Esophagus (tissue), 2 donors: ENCODE measurements at regions not wholly inside any gene's neighbourhood (a gene's known extent, or its start where the extent isn't known, plus 50 kb on each side); places are given as distances from the start of the nearest gene placed in this dataset.
A peak's percentile ranks its signal among the peaks of the same experiment; 100 is the strongest.
"Not testable (repeated sequence)": the region's sequence is repeated elsewhere in the genome, so short reads cannot be mapped to it uniquely, and the experiment has no call there.

Experiments used
- H3K27ac ChIP-seq, 2 donors: one replicate each; pipeline ENCODE4 v1.5.1; 2013; ENCODE audit warnings: low read depth in 2 of 2, mild to moderate bottlenecking in 2 of 2, inconsistent platforms in 1 of 2, low read length in 1 of 2, moderate library complexity in 1 of 2
- H3K27me3 ChIP-seq, 2 donors: one replicate each; pipeline ENCODE4 v1.6.1; 2013; ENCODE audit warnings: low read length in 2 of 2, control low read depth in 1 of 2, mild to moderate bottlenecking in 1 of 2; ENCODE audit not compliant: insufficient read depth in 2 of 2, control insufficient read depth in 1 of 2
- H3K36me3 ChIP-seq, 2 donors: one replicate each; pipeline ENCODE4 v1.6.1; 2013; ENCODE audit warnings: low read length in 1 of 2; ENCODE audit not compliant: control insufficient read depth in 2 of 2, insufficient read depth in 2 of 2
- H3K4me1 ChIP-seq, 2 donors: one replicate each; pipeline ENCODE4 v1.6.1; 2013; ENCODE audit warnings: low read length in 1 of 2; ENCODE audit not compliant: control insufficient read depth in 2 of 2, insufficient read depth in 2 of 2
- H3K4me3 ChIP-seq, 2 donors: one replicate each; pipeline ENCODE4 v1.5.1; 2013; ENCODE audit warnings: low read length in 2 of 2, mild to moderate bottlenecking in 2 of 2, low read depth in 1 of 2, moderate library complexity in 1 of 2
- H3K9me3 ChIP-seq, 2 donors: one replicate each; pipeline ENCODE4 v1.6.1; 2013; ENCODE audit warnings: mild to moderate bottlenecking in 2 of 2, low read depth in 1 of 2, low read length in 1 of 2, moderate library complexity in 1 of 2; ENCODE audit not compliant: control insufficient read depth in 2 of 2, insufficient read depth in 1 of 2
- WGBS, 2 donors: extraction: QIAGEN DNeasy Blood & Tissue Kit; methylation state at CpG; one replicate each; pipeline ENCODE4 v1.1.7; 2013; 5-methylcytosine and 5-hydroxymethylcytosine counted together
- donor health status: healthy with polysubstance abuse.
- donor health status: Bipolar disorder and iron deficiency.

DNA sequence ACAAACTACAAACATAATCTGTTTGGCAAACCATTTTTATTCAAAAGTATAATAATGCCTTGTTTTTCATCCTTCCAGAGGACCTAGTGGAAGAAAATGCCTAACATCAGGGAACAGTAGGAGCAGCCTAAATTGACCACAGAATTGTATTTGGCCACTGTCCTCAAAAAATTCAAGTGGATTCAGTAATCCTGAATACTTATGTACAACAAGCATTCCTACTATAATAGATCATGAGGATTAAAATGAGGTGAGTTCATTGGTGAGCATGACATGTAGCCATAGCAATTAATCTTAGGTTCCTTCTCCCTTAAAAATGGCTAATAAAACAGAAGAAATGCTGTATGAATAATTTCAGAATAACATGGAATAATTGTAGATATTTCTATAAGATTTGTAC, 209.3 kb downstream of the DAD1 start:
- no peaks in the 10 kb centered on the region for H3K9me3 ChIP-seq
- no peak overlapping the region for H3K4me3 ChIP-seq
- no peaks in the 10 kb centered on the region for H3K27me3 ChIP-seq
- no peaks in the 10 kb centered on the region for H3K36me3 ChIP-seq
- no peak overlapping the region for H3K27ac ChIP-seq
- H3K4me1 ChIP-seq = no peaks in the 10 kb centered on the region

DNA sequence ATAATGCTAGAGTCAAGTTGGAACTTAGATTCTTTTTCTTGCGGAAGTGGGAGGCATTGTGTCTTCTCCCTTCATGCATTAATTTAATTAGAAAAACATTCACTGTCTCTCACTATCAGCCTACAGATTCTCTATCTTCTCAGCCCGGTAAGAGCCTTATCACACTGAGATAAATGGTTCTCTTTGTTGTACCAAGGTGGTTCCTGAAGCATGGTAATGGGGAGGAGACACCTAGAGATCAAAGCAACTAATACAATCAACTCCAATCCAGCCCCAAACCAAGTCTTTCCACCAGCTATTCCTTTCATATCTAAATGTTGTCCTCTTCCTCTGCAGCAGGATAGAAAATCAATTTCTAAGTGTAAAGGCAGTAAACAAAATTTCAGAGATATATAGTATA, 210.8 kb downstream of the DAD1 start:
- H3K4me3 ChIP-seq = no peak overlapping the region
- H3K4me1 ChIP-seq = no peaks in the 10 kb centered on the region
- 61 to 68% methylated on average over 2 of the region's 2 CpGs for WGBS, 2 donors
- H3K9me3 ChIP-seq = no peaks in the 10 kb centered on the region
- H3K36me3 ChIP-seq = no peaks in the 10 kb centered on the region
- no peaks in the 10 kb centered on the region for H3K27me3 ChIP-seq
- no peak overlapping the region for H3K27ac ChIP-seq

GRCh38 chr14:22375321-22375930, 213.6 kb downstream of the DAD1 start:
- WGBS, 2 donors = 3 to 10% methylated on average over 2 of the region's 2 CpGs
- Histone ChIP-seq H3K4me3 (no peak overlapping the region), H3K9me3 (no peaks in the 10 kb centered on the region), H3K36me3 (no peaks in the 10 kb centered on the region), H3K4me1 (no peaks in the 10 kb centered on the region), H3K27me3 (no peaks in the 10 kb centered on the region), H3K27ac (no peak overlapping the region)

DNA sequence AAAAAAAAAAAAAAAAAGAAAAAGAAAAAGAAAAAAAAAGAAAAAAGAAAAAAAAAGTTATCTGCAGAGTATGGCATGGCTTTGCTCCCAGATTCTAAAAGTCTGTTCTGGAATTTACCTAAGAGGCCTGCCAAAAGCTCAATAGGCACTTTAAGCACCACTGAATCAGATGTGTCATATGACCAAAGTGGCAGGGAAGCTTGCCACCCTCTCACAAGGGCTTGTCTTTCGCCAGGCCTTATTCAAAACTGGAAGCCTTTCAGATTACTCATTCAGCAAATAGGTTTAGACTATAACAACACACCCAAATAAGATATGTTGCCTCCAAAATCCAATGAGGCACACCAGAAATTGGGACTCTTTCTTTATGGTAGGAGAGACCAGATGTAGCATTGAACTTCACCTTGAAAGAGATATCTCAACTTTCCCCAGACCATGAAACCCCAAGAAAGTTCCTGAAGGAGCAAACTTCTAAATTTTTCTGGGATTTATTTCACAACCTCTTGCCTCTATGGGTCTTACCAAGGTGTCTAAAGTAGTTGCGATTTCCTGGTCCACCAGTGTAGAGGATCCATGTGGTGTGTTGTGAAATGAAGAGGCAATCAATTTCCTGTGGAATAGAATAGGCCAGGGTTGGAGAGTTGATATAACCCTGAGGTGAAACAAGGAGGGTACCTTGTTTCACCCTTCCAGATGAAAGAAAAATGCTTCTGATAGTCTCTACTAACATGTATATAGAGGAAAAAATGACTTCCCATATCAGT, 218.8 kb downstream of the DAD1 start:
- no peaks in the 10 kb centered on the region for H3K27me3 ChIP-seq

DNA sequence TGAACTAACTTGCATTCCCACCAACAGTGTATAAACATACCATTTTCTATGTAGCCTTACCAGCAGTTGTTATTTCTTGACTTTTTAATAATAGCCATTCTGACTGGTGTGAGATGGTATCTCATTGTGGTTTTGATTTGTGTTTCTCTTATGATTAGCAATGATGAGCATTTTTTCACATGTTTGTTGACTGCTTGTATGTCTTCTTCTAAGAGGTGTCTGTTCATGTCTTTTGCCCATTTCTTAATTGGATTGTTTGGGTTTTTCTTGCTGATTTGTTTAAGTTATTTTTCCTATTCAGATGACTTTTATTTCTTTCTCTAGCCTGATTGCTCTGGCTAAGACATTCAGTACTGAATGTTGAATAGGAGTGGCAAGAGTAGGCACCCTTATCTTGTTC, 230.3 kb downstream of the DAD1 start:
- no peak overlapping the region for H3K27ac ChIP-seq
- no peaks in the 10 kb centered on the region for H3K27me3 ChIP-seq
- H3K4me3 ChIP-seq = no peak overlapping the region
- no peaks in the 10 kb centered on the region for H3K4me1 ChIP-seq
- no peaks in the 10 kb centered on the region for H3K36me3 ChIP-seq
- H3K9me3 ChIP-seq = peaks cover 0 to 1% of the 10 kb centered on the region in 2 donors

More for the DNA sequence above, 218.8 kb downstream of the DAD1 start:
- 62 to 66% methylated on average over 2 of the region's 2 CpGs for WGBS, 2 donors
- H3K4me3 ChIP-seq = no peak overlapping the region
- H3K9me3 ChIP-seq = no peaks in the 10 kb centered on the region
- no peaks in the 10 kb centered on the region for H3K4me1 ChIP-seq
- H3K36me3 ChIP-seq = no peaks in the 10 kb centered on the region
- H3K27ac ChIP-seq = peak overlapping the region; percentile 64 to 65

DNA sequence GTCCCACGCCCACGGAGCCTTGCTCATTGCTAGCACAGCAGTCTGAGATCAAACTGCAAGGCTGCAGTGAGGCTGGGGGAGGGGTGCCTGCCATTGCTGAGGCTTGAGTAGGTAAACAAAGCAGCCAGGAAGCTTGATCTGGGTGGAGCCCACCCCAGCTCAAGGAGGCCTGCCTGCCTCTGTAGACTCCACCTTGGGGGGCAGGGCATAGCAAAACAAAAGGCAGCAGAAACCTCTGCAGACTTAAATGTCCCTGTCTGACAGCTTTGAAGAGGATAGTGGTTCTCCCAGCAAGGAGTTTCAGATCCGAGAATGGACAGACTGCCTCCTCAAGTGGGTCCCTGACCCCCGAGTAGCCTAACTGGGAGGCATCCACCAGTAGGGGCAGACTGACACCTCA, 239.7 kb downstream of the DAD1 start:
- not testable (repeated sequence) for H3K27ac ChIP-seq, H3K27me3 ChIP-seq, H3K36me3 ChIP-seq, H3K9me3 ChIP-seq, H3K4me1 ChIP-seq, H3K4me3 ChIP-seq
- WGBS, 2 donors = 63 to 77% methylated on average over 4 of the region's 4 CpGs

- Histone ChIP-seq H3K9me3 (peaks cover 0 to 4% of the 10 kb centered on the region in 2 donors), H3K36me3 (no peaks in the 10 kb centered on the region), H3K4me1 (no peaks in the 10 kb centered on the region), H3K4me3 (no peak overlapping the region), H3K27ac (no peak overlapping the region), H3K27me3 (no peaks in the 10 kb centered on the region)
- WGBS, 2 donors = 83 to 88% methylated on average over 3 of the region's 3 CpGs
Measured at GRCh38 chr14:22344673-22345072, 244.4 kb downstream of the DAD1 start.

DNA sequence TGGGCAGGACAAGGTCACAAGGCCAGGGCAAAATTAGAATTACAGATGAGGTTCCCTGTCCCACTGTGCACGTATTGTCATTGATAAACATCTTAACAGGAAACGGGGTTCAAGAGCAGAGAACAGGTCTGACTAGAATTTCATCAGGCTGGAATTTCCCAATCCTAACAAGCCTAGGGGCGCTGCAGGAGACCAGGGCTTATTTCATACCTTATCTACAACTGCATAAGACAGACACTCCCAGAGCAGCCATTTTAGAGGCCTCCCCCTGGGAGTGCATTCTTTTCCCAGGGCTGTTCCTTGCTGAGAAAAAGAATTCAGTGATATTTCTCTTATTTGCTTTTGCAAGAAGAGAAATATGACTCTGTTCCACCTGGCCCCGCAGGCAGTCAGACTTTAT, 244.8 kb downstream of the DAD1 start:
- H3K27ac ChIP-seq, H3K4me1 ChIP-seq, H3K9me3 ChIP-seq, H3K27me3 ChIP-seq, H3K36me3 ChIP-seq, H3K4me3 ChIP-seq: not testable (repeated sequence)
- 68 to 74% methylated on average over 4 of the region's 4 CpGs for WGBS, 2 donors

DNA sequence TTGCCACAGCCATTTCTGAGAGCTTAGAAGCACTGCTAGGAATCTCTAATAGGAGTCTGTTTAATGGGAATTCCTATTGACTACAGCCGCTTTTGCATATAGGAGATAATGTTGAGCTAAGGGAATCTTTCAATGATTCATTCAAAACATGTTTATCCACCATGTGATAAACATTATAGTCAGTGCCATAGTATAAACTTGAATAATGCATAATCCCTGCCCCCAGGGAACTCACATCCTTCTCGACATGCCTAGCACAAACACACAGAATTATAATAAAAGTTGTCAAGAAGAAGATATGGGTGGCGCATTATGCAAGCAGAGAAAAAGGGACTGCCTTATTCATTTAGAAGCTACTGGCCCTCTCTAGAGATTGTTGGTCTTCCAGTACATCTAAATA, 248.0 kb downstream of the DAD1 start:
- Histone ChIP-seq H3K9me3 (peaks cover 0 to 4% of the 10 kb centered on the region in 2 donors), H3K4me3 (no peak overlapping the region), H3K4me1 (peaks cover 6 to 7% of the 10 kb centered on the region in 2 donors), H3K27me3 (no peaks in the 10 kb centered on the region), H3K27ac (no peak overlapping the region), H3K36me3 (no peaks in the 10 kb centered on the region)
- 56 to 70% methylated on average over 3 of the region's 3 CpGs for WGBS, 2 donors
